ENCODE measurements at regions not wholly inside any gene's neighbourhood (a gene's known extent, or its start where the extent isn't known, plus 50 kb on each side); places are given as distances from the start of the nearest gene placed in this dataset.
"Not testable (repeated sequence)": the region's sequence is repeated elsewhere in the genome, so short reads cannot be mapped to it uniquely, and the experiment has no call there.

GRCh38 chr6:78513856-78514255 lies 353.5 kb upstream of the IRAK1BP1 start:
- no peak overlapping the region for H3K4me3 ChIP-seq (ENCODE audit: low read length)
- H3K9ac ChIP-seq (ENCODE audit: low read length) = no peak overlapping the region
- H3K9me3 ChIP-seq (ENCODE audit: control insufficient read depth, low read depth, low read length) = no peaks in the 10 kb centered on the region
- no peaks in the 10 kb centered on the region for H3K36me3 ChIP-seq (ENCODE audit: control insufficient read depth, low read depth, low read length)
- no peaks in the 10 kb centered on the region for H3K27me3 ChIP-seq (ENCODE audit: control insufficient read depth, insufficient read depth, low read length)
- no peak overlapping the region for H3K27ac ChIP-seq (ENCODE audit: low read length)
- H3K4me1 ChIP-seq (ENCODE audit: control insufficient read depth, low read depth, low read length) = no peaks in the 10 kb centered on the region

- no peak overlapping the region for H3K4me3 ChIP-seq (ENCODE audit: low read length)
- H3K9ac ChIP-seq (ENCODE audit: low read length) = no peak overlapping the region
- H3K27me3 ChIP-seq (ENCODE audit: control insufficient read depth, insufficient read depth, low read length) = no peaks in the 10 kb centered on the region
- H3K4me1 ChIP-seq (ENCODE audit: control insufficient read depth, low read depth, low read length) = no peaks in the 10 kb centered on the region
- no peak overlapping the region for H3K27ac ChIP-seq (ENCODE audit: low read length)
- no peaks in the 10 kb centered on the region for H3K9me3 ChIP-seq (ENCODE audit: control insufficient read depth, low read depth, low read length)
- no peaks in the 10 kb centered on the region for H3K36me3 ChIP-seq (ENCODE audit: control insufficient read depth, low read depth, low read length)
Observed at GRCh38 chr6:78515271-78515670, 352.1 kb upstream of the IRAK1BP1 start.

- no peaks in the 10 kb centered on the region for H3K9me3 ChIP-seq (ENCODE audit: control insufficient read depth, low read depth, low read length)
Observed at GRCh38 chr6:78517399-78517798, 350.0 kb upstream of the IRAK1BP1 start.

GRCh38 chr6:78523622-78524021 lies 343.7 kb upstream of the IRAK1BP1 start:
- H3K4me3 ChIP-seq (ENCODE audit: low read length) = no peak overlapping the region
- H3K4me1 ChIP-seq (ENCODE audit: control insufficient read depth, low read depth, low read length) = no peaks in the 10 kb centered on the region
- no peak overlapping the region for H3K9ac ChIP-seq (ENCODE audit: low read length)
- no peaks in the 10 kb centered on the region for H3K36me3 ChIP-seq (ENCODE audit: control insufficient read depth, low read depth, low read length)
- no peaks in the 10 kb centered on the region for H3K9me3 ChIP-seq (ENCODE audit: control insufficient read depth, low read depth, low read length)
- no peak overlapping the region for H3K27ac ChIP-seq (ENCODE audit: low read length)
- H3K27me3 ChIP-seq (ENCODE audit: control insufficient read depth, insufficient read depth, low read length) = no peaks in the 10 kb centered on the region

More at GRCh38 chr6:78517399-78517798, 350.0 kb upstream of the IRAK1BP1 start:
- Histone ChIP-seq H3K4me3 (ENCODE audit: low read length) (no peak overlapping the region), H3K27me3 (ENCODE audit: control insufficient read depth, insufficient read depth, low read length) (no peaks in the 10 kb centered on the region), H3K36me3 (ENCODE audit: control insufficient read depth, low read depth, low read length) (no peaks in the 10 kb centered on the region), H3K9ac (ENCODE audit: low read length) (no peak overlapping the region), H3K27ac (ENCODE audit: low read length) (no peak overlapping the region), H3K4me1 (ENCODE audit: control insufficient read depth, low read depth, low read length) (no peaks in the 10 kb centered on the region)

GRCh38 chr6:78525976-78526375 lies 341.4 kb upstream of the IRAK1BP1 start:
- Histone ChIP-seq H3K4me3 (ENCODE audit: low read length) (no peak overlapping the region), H3K27ac (ENCODE audit: low read length) (no peak overlapping the region), H3K9ac (ENCODE audit: low read length) (no peak overlapping the region), H3K4me1 (ENCODE audit: control insufficient read depth, low read depth, low read length) (no peaks in the 10 kb centered on the region), H3K36me3 (ENCODE audit: control insufficient read depth, low read depth, low read length) (no peaks in the 10 kb centered on the region), H3K9me3 (ENCODE audit: control insufficient read depth, low read depth, low read length) (no peaks in the 10 kb centered on the region), H3K27me3 (ENCODE audit: control insufficient read depth, insufficient read depth, low read length) (no peaks in the 10 kb centered on the region)

GRCh38 chr6:78526432-78526831 lies 340.9 kb upstream of the IRAK1BP1 start:
- Histone ChIP-seq H3K9ac (ENCODE audit: low read length) (no peak overlapping the region), H3K36me3 (ENCODE audit: control insufficient read depth, low read depth, low read length) (no peaks in the 10 kb centered on the region), H3K27me3 (ENCODE audit: control insufficient read depth, insufficient read depth, low read length) (no peaks in the 10 kb centered on the region), H3K9me3 (ENCODE audit: control insufficient read depth, low read depth, low read length) (no peaks in the 10 kb centered on the region), H3K4me1 (ENCODE audit: control insufficient read depth, low read depth, low read length) (no peaks in the 10 kb centered on the region), H3K4me3 (ENCODE audit: low read length) (no peak overlapping the region), H3K27ac (ENCODE audit: low read length) (no peak overlapping the region)

- Histone ChIP-seq H3K9ac (ENCODE audit: low read length) (no peak overlapping the region), H3K9me3 (ENCODE audit: control insufficient read depth, low read depth, low read length) (no peaks in the 10 kb centered on the region), H3K4me3 (ENCODE audit: low read length) (no peak overlapping the region), H3K36me3 (ENCODE audit: control insufficient read depth, low read depth, low read length) (no peaks in the 10 kb centered on the region), H3K27me3 (ENCODE audit: control insufficient read depth, insufficient read depth, low read length) (no peaks in the 10 kb centered on the region), H3K27ac (ENCODE audit: low read length) (no peak overlapping the region), H3K4me1 (ENCODE audit: control insufficient read depth, low read depth, low read length) (no peaks in the 10 kb centered on the region)
Observed at GRCh38 chr6:78528926-78529325, 338.4 kb upstream of the IRAK1BP1 start.

- no peak overlapping the region for H3K9ac ChIP-seq (ENCODE audit: low read length)
- no peak overlapping the region for H3K27ac ChIP-seq (ENCODE audit: low read length)
- H3K36me3 ChIP-seq (ENCODE audit: control insufficient read depth, low read depth, low read length) = no peaks in the 10 kb centered on the region
- H3K9me3 ChIP-seq (ENCODE audit: control insufficient read depth, low read depth, low read length) = no peaks in the 10 kb centered on the region
- no peaks in the 10 kb centered on the region for H3K27me3 ChIP-seq (ENCODE audit: control insufficient read depth, insufficient read depth, low read length)
- H3K4me1 ChIP-seq (ENCODE audit: control insufficient read depth, low read depth, low read length) = no peaks in the 10 kb centered on the region
- no peak overlapping the region for H3K4me3 ChIP-seq (ENCODE audit: low read length)
Observed at GRCh38 chr6:78530208-78530607, 337.1 kb upstream of the IRAK1BP1 start.

- H3K27me3 ChIP-seq (ENCODE audit: control insufficient read depth, insufficient read depth, low read length) = no peaks in the 10 kb centered on the region
- no peak overlapping the region for H3K27ac ChIP-seq (ENCODE audit: low read length)
- H3K4me1 ChIP-seq (ENCODE audit: control insufficient read depth, low read depth, low read length) = no peaks in the 10 kb centered on the region
- H3K36me3 ChIP-seq (ENCODE audit: control insufficient read depth, low read depth, low read length) = no peaks in the 10 kb centered on the region
- H3K9me3 ChIP-seq (ENCODE audit: control insufficient read depth, low read depth, low read length) = no peaks in the 10 kb centered on the region
- H3K9ac ChIP-seq (ENCODE audit: low read length) = no peak overlapping the region
- H3K4me3 ChIP-seq (ENCODE audit: low read length) = no peak overlapping the region
Observed at GRCh38 chr6:78533426-78533825, 333.9 kb upstream of the IRAK1BP1 start.

GRCh38 chr6:78533876-78534275 lies 333.5 kb upstream of the IRAK1BP1 start:
- no peaks in the 10 kb centered on the region for H3K36me3 ChIP-seq (ENCODE audit: control insufficient read depth, low read depth, low read length)
- H3K27ac ChIP-seq (ENCODE audit: low read length) = no peak overlapping the region
- no peaks in the 10 kb centered on the region for H3K27me3 ChIP-seq (ENCODE audit: control insufficient read depth, insufficient read depth, low read length)
- no peaks in the 10 kb centered on the region for H3K4me1 ChIP-seq (ENCODE audit: control insufficient read depth, low read depth, low read length)
- no peaks in the 10 kb centered on the region for H3K9me3 ChIP-seq (ENCODE audit: control insufficient read depth, low read depth, low read length)
- H3K4me3 ChIP-seq (ENCODE audit: low read length) = no peak overlapping the region
- H3K9ac ChIP-seq (ENCODE audit: low read length) = no peak overlapping the region

GRCh38 chr6:78538002-78538401 lies 329.3 kb upstream of the IRAK1BP1 start:
- Histone ChIP-seq H3K4me1 (ENCODE audit: control insufficient read depth, low read depth, low read length) (no peaks in the 10 kb centered on the region), H3K27ac (ENCODE audit: low read length) (no peak overlapping the region), H3K27me3 (ENCODE audit: control insufficient read depth, insufficient read depth, low read length) (no peaks in the 10 kb centered on the region), H3K4me3 (ENCODE audit: low read length) (no peak overlapping the region), H3K36me3 (ENCODE audit: control insufficient read depth, low read depth, low read length) (no peaks in the 10 kb centered on the region), H3K9ac (ENCODE audit: low read length) (no peak overlapping the region), H3K9me3 (ENCODE audit: control insufficient read depth, low read depth, low read length) (no peaks in the 10 kb centered on the region)

- H3K36me3 ChIP-seq (ENCODE audit: control insufficient read depth, low read depth, low read length); H3K4me1 ChIP-seq (ENCODE audit: control insufficient read depth, low read depth, low read length); H3K27me3 ChIP-seq (ENCODE audit: control insufficient read depth, insufficient read depth, low read length); H3K4me3 ChIP-seq (ENCODE audit: low read length); H3K27ac ChIP-seq (ENCODE audit: low read length); H3K9ac ChIP-seq (ENCODE audit: low read length); H3K9me3 ChIP-seq (ENCODE audit: control insufficient read depth, low read depth, low read length): not testable (repeated sequence)
Observed at GRCh38 chr6:78547636-78548035, 319.7 kb upstream of the IRAK1BP1 start.
